SK-N-MC (cell line): ENCODE measurements at regions not wholly inside any gene's neighbourhood (a gene's known extent, or its start where the extent isn't known, plus 50 kb on each side); places are given as distances from the start of the nearest gene placed in this dataset.

ENCODE experiments used
- EZH2 ChIP-seq: fragments of 200-600 bp; sonication (generic); IDR thresholded peaks from one replicate; pipeline ENCODE4 v1.6.1; 2017; ENCODE audit warnings: antibody characterized with exemption
- POLR2AphosphoS5 ChIP-seq: IDR thresholded peaks from 2 replicates; pipeline ENCODE4 v1.6.1; 2012; ENCODE audit warnings: mild to moderate bottlenecking, low read depth, low read length, borderline replicate concordance

DNA sequence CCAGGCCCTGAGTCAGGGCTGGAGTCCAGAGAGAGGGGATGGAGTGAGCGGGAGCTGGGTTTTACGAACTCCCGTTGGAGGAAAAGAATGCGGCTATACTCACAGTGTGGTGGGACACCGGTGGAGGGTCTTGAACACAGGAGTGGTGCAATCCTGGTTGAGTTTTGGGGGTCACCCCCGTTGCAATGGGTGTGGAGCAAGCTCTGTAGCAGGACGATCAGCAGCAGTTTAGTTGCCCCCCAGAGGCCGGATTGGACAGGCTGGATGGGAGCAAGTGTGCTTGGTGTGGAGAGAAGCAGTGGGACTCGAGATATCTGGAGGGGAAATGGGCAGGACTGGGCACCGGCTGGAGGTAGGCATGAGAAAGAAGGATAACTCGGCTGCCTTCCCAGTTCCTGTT is 72.3 kb upstream of the TWIST2 start:
- TF ChIP-seq EZH2 = no peak
- TF ChIP-seq POLR2AphosphoS5 = no peak
